ENCODE measurements at regions not wholly inside any gene's neighbourhood (a gene's known extent, or its start where the extent isn't known, plus 50 kb on each side); places are given as distances from the start of the nearest gene placed in this dataset.

- no peak for DNase-seq (ENCODE audit: low read depth, low spot score)
Measured at GRCh38 chr3:9301091-9301490, 51.6 kb upstream of the SRGAP3 start.

GRCh38 chr3:9301798-9302197 is 52.4 kb upstream of the SRGAP3 start:
- no peak for DNase-seq (ENCODE audit: low read depth, low spot score)

GRCh38 chr3:9302425-9303181 is 53.2 kb upstream of the SRGAP3 start:
- DNase-seq (ENCODE audit: low read depth, low spot score): peak; percentile 76

DNA sequence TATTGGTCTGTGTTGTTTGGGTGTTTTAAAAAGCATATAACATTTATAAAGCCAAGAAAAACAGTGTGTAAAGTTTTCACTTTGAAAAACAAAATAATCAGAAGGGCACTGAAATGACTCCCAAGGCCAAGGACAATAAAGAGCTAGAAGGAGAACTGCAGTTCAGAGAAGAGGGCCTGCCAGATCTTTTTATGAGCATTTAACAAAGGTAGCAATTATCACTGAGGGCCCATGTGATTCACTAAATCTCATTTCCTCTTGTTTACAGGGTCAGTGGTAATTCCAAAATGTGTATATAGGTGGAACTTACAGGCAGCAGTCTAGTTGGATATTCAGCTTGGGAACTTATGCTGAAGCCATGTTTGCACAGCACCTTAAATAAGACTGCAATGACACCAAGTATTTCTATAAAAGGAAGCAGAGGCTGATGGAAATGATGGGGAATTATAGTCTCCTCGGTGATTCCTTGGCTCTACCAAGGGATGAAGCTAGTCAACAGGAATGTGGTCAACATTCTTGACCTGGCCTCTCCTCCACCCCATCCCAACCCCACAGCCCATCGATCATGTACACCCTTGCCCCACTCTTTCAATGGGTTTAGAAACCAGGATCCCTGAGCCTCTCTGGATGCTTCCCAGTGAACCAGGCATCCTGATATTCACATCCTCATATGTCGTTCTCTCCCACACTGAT is 54.4 kb upstream of the THUMPD3 start:
- no peak for DNase-seq (ENCODE audit: low read depth, low spot score)

GRCh38 chr3:9310043-9310442 is 52.8 kb upstream of the THUMPD3 start:
- DNase-seq (ENCODE audit: low read depth, low spot score): no peak

DNA sequence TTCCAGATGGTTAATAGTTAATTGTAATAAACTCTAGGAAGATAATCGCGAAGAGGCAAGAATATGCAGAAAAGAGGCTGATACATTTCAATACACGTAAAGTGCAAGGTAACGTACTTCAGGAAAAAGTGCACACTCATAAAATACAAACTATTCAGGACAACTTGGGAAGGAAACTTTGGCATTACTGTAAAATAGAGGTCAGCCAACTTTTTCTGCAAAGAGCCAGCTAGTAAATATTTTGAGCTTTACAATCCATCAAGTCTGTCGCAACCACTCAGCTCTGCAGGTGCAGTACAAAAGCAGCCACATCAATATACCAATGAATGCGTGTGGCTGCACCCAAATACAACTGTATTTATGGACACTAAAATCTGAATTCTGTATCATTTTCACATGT is 51.6 kb upstream of the THUMPD3 start:
- DNase-seq (ENCODE audit: low read depth, low spot score): no peak
